G401 (cell line): ENCODE measurements at regions not wholly inside any gene's neighbourhood (a gene's known extent, or its start where the extent isn't known, plus 50 kb on each side); places are given as distances from the start of the nearest gene placed in this dataset.

ENCODE experiments used
- DNase-seq: peaks from one replicate; pipeline ENCODE4 v3.0.0-alpha.2; 2015; ENCODE audit warnings: low spot score
- in situ Hi-C: cut with HindIII; loops from 2 replicates; pipeline ENCODE4 v1.10.0; 2016; ENCODE audit warnings: low sequenced_read_pairs, mixed read lengths

DNA sequence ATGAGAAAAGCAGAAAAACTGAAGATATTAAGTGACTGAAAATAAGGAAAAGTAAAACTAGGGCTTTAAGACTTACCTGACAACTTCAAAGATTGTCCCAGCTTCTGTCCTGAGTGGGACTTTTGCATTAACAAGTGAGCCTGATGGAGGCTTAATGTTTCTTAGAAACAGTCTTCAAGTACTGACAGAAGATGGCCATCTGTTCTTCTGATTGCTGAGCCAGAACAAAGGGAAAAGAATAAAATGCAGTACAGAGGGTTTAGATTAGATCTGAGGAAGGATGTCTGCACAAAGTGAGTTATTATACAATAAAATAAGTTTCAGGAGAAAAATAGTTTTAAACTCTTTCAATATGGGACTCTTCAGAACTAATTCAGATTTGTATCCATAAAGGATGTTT, 500.7 kb downstream of the CETN3 start:
- in situ Hi-C loops, result no loop called here

DNA sequence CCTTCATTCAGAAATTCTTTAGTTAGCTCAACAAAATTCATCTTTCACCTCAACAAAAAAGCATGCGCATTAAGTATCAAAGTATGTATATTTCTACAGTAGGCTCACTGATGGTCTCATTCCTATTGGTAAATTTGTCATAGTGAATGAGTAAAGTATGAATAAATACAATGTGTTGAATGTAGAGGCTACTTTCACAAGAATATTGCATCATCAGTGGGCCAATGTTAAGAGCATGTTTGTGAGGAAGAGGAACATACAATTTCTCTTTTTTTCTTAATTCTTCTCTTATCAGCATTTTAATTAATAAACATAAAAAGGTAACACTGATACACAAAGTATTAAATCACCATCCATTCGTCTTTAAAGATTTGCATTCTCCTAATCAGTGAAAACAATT, 505.1 kb downstream of the CETN3 start:
- in situ Hi-C loops, result no loop called here
- no peak for DNase-seq

More for the DNA sequence above, 500.7 kb downstream of the CETN3 start:
- DNase-seq, result no peak

DNA sequence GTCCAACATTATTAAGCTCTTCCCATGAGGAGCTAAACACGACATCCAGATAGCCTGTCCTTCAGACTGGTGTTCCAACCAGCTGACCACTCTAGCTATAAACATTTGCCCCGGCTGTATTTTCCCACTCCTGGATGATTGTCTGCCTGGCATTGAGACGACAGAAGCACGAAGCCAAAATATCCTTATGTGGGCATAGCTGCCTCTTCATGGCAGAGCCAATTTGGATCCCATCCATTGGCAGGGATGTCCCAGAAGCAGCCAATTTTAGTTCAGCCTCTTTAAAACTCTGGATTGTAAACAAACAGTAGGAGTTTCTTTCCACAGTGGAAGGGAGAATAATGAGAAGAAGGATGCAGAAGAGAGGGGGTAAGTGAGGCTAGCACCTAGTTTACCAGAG, 507.6 kb downstream of the CETN3 start:
- in situ Hi-C loops, result no loop called here

DNA sequence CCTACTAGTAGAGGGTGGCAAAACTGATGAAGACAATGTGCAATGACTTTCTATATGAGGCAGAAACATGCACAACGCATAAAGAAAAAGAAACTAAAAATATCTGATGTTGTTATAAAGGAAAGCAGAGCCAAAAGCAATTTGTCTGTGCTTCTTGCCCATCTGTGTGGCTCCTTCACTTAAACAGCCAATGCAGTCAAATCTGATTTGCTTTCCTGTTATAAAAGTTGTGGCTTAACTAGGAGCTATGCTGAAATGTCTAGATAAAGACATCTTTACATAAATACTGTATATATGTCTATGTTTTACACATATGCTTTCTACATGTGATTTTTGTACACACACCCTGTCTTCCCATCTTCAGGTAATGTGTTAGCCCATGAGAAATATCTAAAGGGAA, 508.2 kb downstream of the CETN3 start:
- DNase-seq, result no peak
- in situ Hi-C loops, result no loop called here

More for the DNA sequence above, 507.6 kb downstream of the CETN3 start:
- peak; percentile 65 for DNase-seq

DNA sequence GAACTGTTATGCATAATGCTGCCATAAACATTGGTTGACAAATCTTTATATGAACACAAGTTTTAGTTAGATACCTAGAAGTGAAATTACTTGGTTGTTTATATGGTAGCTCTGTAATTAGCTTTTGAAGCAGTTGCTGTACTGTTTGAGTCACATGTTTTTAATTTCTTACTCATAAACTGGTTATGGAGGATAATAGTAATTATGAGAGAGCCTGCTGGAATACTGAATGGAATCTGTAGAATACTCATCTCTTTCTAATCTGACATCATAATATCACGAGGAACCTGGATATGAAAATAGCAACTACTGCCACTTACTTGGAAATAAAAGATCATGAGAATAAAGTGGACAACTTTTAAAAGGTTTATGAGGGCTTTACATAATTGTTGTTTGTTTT, 509.2 kb downstream of the CETN3 start:
- DNase-seq, result no peak
- in situ Hi-C loops, result no loop called here

DNA sequence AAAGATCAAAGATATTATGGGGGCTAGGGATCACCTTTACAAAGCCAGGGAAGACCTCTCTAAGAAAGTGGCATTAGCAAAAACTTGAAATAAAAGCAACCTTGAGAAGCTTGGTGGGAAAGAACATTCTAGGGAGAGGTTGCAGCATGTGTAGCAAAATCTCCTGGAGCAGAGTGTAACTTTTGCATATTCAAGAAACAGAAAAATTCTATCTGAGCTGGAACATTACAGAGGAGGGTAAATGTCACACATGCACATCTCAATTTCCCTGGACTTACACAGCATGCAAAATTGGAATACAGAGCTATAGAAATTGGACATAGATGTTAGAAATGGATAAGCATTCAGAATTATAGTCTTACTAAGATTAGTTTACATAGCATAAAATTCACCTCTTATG, 510.0 kb downstream of the CETN3 start:
- in situ Hi-C loops, result no loop called here
- DNase-seq, result no peak

DNA sequence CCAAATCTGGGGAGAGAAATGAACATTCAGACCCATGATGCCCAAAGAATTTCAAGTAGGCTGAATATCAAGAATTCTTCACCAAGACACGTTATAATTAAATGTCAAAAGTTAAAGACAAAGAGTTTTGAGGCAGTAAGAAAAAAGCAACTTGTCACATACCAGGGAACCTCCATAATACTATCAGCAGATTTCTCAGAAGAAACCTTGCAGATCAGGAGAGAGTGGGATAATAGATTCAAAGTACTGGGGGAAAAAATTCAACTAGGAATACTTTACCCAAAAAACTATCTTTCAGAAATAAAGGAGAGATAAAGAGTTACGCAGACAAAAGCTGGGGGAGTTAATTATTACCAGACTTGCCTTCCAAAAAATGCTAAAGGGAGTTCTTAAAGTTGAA, 516.0 kb downstream of the CETN3 start:
- in situ Hi-C loops, result no loop called here

DNA sequence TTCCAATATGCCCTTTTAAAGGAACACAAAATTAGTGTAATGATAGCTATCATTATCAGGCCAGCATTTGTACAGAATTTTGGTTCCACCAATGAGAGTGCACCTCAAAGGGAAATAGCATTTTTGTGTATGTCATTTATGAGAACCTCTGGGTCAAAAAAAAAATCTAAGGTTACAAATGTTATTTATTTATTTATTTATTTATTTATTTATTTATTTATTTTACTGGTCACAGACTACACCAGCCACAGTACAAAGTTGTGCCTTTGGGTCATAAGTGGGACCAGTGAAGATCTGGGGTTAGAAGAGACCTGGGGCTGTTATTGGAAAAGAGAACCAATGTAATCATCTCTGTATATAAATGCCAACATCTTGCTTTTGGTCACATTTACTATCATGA, 523.9 kb downstream of the CETN3 start:
- in situ Hi-C loops, result no loop called here
- no peak for DNase-seq

More for the DNA sequence above, 516.0 kb downstream of the CETN3 start:
- no peak for DNase-seq

DNA sequence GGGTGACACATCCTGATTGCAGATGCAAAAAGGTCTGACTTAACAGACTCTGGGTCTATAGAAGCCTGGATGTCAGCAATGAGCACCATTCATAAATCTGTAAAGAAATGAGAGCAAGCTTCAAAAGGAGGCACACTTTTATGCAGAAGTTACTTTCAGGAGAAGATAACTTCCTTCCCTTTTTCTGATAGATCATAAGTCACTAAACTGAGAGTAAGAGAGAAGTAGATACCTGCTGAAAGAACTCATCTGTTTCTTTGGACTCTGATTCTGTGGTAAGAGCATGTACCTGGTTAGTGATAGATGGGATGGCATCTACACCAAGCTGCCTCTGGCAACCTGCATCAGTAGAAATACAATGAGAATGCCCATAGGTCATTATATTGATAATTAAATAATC, 525.6 kb downstream of the CETN3 start:
- in situ Hi-C loops, result no loop called here
- DNase-seq, result no peak

DNA sequence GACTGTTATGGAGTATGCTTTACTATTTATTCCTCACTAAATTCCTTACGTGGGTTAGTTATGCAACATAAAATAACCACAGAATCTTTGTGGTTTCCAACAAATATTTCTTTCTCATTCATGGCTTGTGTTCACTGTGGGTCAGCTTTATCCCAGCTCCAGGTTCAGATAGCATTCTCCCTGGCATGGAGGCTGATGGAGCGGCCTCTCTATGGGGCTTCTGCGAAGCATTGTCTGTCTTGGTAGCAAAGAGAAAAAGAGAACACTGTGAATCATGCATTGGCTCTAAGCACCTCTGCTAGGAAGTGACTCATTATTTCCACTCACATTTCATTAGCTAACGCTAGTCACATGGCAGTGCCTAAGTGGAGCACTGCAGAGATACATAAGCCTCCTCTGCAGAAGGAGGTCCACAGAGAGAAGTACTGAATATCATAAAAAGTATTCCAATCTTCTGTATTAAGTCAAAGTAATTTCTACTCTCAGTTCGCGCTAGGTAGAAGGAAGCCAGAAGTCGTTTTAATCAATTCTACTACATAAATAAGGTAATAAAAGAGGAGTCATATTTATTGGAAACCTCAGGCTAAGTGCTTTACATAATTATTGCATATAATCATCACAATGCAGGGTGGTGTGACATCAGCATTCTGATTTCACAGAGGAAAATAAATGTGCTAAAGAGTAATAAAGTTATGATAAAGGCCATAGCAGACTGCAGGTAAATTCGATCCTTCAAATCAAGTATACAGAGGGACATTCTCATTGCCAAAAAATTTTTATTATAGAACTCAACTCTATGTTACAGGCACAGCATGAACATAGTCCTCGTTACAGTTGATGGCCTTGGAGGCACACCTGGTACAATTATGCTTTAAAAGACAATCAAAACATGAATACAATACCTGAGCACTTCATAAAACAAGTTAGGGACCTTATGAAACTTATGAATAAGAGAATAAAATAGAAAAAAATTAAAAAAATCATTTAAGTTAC, 531.1 kb downstream of the CETN3 start:
- in situ Hi-C loops, result no loop called here
- DNase-seq, result no peak

DNA sequence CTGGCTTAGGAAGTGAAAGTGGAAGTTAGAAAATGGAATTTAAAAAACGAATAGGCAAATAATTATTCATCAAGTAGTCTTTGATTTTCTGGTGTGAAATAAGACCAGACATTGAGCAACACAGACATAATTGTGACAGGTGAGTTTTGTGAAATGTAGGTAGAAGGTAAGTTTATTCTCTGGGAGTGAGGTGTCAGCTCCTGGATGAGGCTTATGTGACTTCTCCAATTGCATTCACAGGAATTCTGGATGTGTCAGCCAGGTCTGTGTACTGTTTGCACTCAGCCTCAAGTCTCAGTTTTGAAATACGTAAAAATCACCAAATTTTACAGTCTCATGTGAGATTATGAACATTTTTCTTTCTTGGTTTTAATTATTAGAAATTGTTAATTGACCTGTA, 537.6 kb downstream of the CETN3 start:
- no peak for DNase-seq
- in situ Hi-C loops, result no loop called here

DNA sequence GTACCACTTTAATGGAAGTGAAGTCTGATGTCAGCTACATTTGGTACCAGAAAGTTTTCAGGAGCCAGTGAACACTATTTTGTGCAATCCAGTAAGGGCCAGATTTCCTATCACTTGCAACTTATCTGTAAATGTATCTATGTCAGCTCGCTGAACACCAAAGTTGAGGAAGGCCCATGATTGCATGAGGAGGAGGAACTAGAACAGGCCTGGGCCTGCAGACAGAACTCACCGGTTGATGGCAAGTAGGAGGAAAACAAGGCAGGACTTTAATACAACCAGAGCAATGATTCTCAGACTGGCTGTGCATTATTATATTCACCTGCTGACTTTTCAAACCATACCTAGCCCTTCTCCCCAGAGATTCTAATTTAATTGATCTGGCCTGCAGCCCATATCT, 540.2 kb downstream of the CETN3 start:
- DNase-seq, result no peak
- in situ Hi-C loops, result no loop called here

DNA sequence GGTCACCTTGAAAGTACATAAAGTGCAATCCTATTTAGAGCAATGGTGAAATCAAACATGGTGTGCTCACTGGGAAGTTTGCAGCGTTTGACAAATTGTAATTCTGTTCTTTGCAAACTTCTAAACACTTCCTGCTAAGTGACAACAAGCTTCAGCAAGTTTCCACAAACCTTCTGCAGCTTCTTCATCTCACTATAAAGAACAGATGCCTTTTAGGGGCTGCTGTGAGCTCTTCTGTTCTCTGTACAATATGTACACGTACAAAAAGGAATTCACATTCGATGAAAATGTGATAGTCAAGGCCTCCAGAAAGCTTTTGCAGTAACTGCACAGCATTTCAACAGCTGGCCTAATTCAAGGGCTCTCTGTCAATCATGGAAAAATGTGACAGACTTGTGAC, 543.1 kb downstream of the CETN3 start:
- in situ Hi-C loops, result no loop called here
- DNase-seq, result no peak

DNA sequence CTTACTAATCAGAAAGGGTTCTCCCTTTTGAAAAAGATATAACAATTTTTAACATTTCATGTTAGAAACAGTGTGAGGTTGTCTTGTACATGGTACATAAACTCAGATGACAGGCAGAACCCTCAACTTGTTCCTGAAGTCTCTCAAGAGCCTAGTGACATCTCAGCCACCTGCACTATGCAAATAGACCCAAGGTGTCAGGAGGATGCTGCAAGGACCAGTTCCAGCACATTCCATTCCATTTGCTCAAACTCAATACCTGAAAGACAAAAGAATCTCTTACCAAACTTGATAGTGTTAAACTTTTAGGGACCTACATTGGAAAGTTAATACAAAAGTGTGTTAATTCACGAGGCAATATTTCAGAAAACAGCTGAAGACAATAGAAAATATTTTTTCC, 544.6 kb downstream of the CETN3 start:
- DNase-seq, result no peak
- in situ Hi-C loops, result no loop called here

DNA sequence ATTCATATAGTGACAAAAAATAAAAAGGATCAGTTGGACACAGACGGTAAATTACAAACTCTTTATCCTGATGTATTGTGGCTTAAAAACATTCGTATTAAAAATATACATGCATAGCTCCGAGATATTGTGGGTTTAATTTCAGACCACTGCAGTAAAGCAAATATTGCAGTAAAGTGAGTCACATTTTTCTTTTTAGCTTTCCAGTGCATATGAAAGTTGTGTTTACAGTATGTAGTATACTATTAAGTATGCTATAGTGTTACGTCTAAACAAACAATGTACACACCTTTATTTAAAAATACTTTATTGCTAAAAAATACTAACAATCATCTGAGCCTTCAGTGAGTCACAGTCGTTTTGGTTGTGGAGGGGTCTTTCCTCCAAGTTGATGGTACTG, 551.8 kb downstream of the CETN3 start:
- in situ Hi-C loops, result no loop called here
- DNase-seq, result no peak

DNA sequence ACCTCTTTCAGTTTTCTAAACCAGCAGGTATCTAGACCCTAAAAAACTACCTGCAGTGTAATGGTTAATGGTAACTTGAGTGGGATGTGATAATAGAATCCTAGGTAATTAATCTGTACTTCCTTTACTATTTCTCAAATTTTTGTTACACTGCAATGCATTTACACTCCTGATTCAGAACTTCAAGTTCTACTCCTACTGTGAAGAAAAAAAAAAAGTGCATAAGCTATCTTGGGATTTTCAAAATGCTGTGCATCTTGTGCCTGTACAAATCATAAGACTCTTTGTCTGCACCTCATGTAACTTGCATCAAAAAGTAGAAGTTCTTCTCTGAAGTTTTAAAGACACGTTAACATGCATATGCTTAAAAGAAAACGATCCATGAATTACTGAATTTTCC, 554.1 kb downstream of the CETN3 start:
- in situ Hi-C loops, result no loop called here

DNA sequence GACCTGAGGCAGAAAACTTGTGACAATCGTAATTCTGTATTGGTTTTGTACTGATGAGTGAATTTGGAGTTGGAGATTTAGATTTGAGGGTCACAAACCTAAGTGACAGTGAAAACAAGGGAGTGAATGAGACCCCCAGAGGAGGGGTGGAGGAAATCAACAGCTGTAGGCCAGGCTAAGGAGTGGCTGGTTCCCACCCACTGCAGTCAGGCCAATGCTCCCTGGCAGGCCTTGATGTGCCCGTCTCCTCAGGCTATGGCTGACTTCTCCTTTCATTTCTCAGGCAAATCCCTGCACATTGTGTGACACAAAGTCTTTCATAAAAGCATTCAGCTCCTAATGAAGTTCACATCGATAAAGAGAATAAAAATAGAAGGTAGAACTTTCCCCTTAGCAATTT, 557.6 kb downstream of the CETN3 start:
- in situ Hi-C loops, result no loop called here

More for the DNA sequence above, 554.1 kb downstream of the CETN3 start:
- no peak for DNase-seq

DNA sequence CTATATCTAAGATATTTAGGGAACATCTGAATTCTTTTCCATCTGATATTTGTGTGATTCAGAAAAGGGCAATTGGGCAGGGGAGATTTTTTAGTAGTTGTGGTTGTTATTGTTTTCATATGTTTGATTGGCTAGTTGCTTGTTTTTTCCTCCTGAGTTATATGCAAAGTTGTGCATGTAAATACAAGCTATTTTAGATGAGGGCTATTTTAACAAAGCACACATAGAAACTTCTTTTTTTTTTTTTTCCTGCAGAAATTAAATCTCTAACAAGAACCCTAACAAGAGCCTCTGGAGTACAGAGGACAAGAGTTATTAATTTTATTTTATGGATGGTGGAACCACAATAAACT, 559.1 kb downstream of the CETN3 start:
- no peak for DNase-seq
- in situ Hi-C loops, result no loop called here

More for the DNA sequence above, 557.6 kb downstream of the CETN3 start:
- DNase-seq, result no peak

DNA sequence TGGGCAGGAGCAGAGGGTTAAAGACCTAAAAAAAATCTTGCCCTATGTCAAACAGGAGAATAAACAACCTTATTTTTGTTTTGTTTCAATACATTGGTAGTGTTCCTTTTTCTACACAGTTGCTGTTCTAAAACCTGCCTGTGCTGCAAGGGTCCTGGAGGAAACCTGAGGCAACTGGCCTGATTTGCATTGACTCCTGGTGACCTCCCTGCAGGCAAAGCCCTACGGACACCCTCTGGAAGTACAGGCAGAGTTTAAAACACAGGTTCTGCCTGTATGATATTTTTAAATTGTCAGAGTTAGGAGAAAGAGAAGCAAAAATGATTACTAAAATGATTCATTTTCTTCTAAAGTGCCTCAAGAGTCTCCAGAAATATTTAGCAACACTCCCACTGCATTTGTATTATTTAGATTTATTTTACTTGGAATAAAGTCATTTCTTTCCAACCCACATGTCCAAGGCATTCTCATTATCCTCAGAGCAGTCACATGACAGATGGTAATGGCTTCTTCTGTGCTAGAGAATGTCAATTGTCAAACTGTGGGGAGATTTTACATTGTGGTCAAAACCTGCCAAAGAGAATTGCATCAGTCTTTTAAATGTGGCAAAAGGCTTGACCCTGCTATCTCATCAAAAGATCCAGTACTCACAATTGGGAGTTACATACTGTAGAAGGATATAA, 559.6 kb downstream of the CETN3 start:
- in situ Hi-C loops, result no loop called here
- DNase-seq, result no peak

DNA sequence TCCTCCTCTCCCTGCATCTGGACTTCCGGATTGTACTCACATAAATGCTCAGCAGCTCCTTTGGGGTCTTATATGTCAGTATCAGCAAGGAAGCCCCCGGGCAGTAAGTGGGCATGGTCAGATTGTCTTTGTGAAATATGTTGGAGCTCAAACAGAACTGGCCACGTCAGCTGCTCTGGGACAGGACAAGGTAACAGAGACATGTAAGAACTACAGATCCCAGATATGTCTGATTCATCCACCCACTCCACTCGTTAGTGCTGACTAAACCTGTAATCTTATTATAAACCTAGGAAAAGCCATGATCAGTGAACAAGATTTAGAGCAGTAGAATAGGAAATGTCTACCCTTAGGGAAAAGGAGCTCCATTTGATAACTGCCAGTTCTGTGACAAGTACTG, 561.8 kb downstream of the CETN3 start:
- in situ Hi-C loops, result no loop called here
- no peak for DNase-seq

DNA sequence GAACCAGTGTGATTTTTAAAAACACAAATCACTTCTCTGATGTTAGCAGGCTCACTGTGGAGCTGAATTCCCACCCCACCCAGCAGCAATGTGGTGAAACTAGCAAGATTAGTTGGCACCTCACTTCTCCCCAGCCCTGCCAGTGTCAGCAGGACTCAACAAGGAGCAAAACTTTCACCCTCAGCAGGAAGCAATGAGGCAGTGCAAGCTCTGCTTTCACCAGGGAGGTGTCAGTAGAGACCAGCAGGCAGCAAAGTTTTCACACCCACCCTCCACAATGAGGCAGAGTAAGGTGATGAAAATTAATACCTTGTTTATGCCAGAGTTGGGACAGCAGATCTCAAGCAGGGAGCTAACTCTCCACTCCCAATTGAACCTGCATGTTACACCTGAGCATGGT, 565.0 kb downstream of the CETN3 start:
- in situ Hi-C loops, result no loop called here
- no peak for DNase-seq
